Cerebellar nuclear complex (tissue), 1 donor: ENCODE measurements at regions not wholly inside any gene's neighbourhood (a gene's known extent, or its start where the extent isn't known, plus 50 kb on each side); places are given as distances from the start of the nearest gene placed in this dataset.
"Not testable (repeated sequence)": the region's sequence is repeated elsewhere in the genome, so short reads cannot be mapped to it uniquely, and the experiment has no call there.

ENCODE experiments used
- DNase-seq, 2 experiments: peaks; one replicate each; lab custom pipeline; 2025; lab: John Stamatoyannopoulos, UW

DNA sequence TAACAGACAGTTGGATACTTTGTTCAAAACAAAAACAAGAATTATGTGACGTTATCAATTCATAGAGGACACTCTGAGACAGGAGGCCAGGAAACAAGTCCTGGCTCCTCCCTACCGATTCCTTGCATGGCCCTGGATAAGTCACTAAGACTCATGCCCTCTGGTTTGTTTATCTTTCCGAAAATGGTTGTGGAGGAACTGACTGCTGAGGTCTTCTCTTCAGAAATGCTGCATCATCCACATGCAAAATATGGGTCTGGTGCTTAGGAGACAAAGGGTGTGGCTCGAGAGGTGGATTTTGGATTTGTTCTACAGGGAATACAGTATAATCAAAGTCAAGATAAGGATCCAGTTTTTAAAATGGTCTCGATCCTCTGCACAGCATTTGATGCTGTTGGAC, 130.9 kb downstream of the RELL1 start:
- DNase-seq, result no peak

DNA sequence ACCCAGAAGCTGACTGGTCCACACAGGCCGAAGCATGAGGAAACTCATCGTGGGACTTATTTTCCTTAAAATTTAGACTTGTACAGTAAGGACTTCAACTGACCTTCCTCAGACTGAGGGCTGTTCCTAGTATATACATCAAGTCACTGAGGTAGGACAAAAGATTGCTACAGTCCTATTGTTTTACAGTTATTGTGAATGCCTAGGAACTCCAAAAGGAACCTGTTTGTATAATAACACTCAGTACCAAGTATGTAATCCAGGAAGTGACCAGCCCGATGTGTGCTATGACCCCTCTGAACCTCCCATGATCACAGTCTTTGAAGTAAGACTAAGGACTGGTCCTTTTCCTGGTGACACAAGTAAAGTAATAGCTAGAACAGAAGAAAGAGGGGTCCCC, 136.3 kb downstream of the RELL1 start:
- DNase-seq, result not testable (repeated sequence)

DNA sequence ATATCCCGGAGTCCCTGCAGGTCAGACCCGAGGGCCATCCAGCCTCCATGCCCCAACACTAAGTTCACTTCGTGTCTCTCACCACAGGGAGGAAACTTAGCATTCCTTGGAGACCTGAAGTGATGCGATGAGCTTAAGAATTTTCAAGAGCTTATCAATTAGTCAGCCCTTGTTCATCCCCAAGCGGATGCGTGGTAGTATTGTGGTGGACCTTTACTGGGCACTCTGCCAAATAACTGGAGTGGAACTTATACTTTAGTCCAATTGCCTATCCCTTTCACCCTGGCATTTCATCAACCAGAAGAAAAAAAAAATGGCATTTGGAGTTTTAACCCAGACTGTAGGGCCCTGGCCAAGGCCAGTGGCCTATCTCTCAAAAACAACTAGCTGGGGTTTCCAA, 137.1 kb downstream of the RELL1 start:
- no peak for DNase-seq

GRCh38 chr4:37546586-37546985, 139.6 kb downstream of the RELL1 start:
- DNase-seq, result no peak

GRCh38 chr4:37542706-37543105, 143.5 kb downstream of the RELL1 start:
- DNase-seq, result no peak

DNA sequence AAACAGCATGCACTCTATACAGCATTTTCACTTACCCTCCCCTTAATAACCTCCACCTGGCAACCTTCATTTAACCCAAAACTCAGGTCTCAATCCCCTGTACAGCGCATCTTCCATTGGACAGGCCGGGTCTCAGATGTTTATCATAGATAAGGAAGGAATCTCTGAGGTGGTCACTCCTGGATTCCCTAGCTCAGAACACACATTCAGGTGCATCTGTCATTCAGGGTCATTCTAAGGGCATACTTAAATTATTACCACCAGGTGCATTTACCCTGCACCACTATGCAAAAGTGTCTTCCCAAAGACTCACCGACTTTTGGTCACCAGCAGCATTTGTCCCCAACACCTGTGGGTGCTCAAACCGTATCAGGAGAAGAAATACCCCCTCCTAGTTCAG, 144.2 kb downstream of the RELL1 start:
- DNase-seq, result no peak

DNA sequence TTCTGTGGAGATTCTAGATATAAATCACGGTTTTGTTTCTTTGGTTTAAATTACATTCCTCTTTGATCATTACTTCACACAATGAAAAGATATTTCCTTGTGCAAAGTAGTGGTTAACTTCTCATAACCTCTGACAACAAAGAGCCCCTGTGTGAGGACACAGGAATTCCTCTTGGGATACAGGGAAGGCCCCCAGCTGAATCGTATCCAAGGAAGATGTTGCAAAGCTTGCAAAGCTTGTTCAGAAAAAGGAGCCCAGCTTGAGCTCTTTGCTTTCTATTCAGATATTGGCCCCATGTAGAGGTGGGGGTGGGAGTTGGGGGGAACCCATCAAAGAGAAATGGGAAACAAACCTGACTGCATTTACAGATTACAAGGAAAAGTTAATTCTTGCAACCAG, 145.7 kb downstream of the RELL1 start:
- no peak for DNase-seq

DNA sequence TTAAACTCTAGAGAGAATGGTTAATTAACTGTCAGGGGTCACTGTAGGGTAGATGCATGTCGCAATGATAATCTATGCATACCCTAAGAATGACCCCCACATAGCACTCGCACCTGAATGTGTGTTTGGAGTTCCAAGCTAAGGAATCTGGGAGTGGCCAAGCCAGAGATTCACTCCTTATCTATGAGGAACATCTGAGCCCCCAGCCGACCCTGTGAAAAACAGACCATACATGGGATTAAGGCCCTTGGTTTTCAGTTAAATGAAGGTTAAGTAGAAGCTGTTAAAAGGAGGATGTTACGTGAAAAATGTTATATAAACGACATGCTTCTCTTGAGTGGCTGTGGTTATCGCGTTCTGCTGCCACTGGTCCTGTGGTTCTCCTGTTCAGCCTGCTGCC, 147.2 kb downstream of the RELL1 start:
- no peak for DNase-seq

- DNase-seq, result no peak
Observed at GRCh38 chr4:37537484-37537883, 148.7 kb downstream of the RELL1 start.

DNA sequence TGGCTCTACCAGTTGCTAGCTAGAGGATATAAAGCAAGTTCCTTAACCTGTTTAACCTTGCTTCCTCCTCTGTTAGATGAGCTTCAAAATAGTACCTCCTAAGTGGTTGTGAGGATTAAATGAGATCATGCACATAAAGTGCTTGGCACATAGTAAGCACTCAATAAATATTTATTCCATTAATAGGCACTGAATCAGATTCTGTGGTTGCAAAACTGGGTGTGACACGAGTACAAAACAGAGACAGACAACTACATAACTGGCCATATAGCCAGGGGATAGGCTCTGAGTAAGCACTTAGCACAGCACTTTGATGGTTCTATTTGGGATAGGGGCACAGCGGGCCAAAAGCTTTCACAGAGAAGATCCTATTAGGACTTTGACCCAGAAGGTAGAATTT, 150.3 kb downstream of the RELL1 start:
- DNase-seq, result no peak

DNA sequence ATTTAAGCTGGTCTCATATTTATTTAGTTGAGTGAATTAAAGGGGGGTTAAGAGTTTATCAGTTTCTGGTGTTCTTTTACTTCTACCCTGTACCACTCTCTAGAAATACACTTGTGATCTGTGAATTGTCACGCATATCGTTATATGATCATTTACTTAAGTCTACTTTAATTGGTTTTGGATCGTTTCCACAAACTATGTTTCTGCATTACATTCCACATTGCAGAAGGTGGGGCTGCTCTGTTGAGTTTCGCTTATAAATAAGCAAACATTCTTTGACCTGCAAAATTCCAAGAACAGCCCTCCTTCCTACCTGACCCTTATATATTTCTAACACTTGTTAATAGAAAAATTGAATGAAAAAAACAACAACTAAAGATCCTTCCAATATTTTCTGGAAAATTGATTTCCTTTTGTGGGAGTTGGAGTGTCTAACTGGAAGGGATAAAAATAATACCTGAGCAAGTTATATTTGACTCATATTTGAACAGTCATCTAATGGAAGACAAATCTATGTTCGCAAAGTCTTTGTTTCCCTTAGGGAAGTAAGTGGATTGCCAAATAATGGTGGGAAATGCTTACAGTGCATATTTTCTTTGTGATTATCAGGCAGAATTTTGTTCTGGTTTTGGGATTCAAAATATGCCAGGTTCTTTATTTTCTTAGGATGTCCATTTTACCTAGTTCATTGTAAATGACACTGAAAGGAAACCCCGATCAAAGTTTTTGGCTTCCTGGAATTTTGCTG, 152.7 kb downstream of the RELL1 start:
- DNase-seq, result no peak

DNA sequence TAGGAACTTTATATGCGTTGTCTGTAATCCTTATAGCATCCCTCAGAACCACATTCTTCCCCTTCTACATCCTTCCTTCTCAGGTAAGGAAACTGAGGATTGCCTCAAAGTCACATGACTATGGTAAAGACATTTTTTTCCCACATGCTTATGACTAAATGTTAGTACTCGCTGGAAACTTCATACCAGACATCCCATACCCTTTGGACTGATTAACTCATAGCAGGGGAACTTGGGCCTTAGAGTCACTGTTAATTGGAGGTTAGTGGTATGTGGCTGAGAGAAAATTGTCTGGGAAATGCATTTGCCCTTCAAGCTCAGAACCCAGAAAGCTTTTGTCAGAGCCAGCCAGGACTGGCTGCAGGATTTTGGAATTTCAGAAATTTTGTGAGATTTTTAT, 155.0 kb downstream of the RELL1 start:
- no peak for DNase-seq

GRCh38 chr4:37530451-37530850, 155.7 kb downstream of the RELL1 start:
- no peak for DNase-seq

DNA sequence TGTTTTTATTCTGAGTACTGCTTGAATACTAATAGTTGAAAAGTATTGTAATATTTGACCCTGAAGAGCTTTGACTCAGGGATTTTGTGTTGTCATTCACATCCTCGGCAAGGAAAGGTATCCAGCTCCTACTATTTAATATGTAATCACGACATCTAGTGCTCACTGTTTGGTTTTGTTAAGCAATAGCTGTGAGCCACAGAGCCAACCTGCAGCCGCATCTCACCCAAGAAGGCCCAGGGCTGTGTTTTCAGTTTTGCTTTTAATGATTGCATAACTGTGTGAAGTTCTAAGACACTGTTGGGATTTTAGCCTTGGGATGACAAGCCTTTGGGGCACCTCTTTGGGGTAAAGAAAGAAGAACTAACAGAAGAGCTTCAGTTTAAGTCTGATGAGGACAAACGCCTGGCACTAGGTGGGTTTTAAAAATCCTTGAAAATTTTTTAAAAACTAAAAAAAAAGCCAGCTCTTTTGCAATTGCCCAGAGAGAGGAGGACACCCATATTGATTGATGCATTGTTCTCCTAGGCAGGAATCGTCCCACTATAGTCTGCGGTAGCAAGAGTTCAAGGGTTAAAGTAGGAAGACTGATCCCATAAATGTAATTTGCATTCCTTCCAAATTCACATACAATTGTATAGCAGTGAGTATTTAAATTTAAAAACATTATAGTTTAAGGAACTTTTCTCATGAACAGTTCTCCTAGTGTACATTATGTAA, 157.8 kb downstream of the RELL1 start:
- DNase-seq, result no peak

DNA sequence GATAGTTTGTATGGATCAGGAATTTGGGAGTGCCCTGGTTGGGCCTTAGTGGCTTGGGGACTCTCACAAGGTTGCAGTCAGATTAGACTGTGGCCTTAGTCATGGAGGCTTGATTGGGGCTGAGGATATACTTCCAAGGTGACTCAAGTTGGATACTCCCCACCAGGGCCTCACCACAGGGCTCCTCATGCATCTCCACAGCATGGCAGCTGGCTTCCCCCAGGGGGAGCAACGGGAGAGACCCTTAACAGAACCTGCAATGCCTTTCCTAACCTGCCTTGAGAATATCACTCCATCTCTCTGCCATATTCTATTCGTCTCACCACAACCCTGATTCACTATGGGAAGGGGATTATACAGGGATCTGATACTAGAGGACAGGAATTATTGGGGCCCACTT, 161.9 kb downstream of the RELL1 start:
- DNase-seq, result no peak

- no peak for DNase-seq
Observed at GRCh38 chr4:37522996-37523395, 163.2 kb downstream of the RELL1 start.

DNA sequence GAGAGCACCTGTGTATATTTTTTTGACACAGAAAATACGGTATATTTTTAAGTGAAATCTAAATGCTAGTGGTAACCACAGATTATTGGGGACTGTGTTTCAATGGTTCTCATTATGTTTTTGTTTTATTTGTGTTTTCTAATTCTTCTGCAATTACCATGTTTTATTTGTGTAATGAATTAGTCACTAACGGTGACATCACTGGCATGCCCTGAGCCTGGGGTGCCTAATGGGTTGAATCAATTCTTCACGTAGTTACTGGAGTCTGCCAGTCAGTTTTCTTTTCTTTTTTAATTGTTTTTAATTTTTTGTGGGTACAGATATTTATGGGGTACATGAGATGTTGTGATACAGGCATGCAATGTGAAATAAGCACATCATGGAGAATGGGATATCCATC, 168.8 kb downstream of the RELL1 start:
- DNase-seq, result no peak

DNA sequence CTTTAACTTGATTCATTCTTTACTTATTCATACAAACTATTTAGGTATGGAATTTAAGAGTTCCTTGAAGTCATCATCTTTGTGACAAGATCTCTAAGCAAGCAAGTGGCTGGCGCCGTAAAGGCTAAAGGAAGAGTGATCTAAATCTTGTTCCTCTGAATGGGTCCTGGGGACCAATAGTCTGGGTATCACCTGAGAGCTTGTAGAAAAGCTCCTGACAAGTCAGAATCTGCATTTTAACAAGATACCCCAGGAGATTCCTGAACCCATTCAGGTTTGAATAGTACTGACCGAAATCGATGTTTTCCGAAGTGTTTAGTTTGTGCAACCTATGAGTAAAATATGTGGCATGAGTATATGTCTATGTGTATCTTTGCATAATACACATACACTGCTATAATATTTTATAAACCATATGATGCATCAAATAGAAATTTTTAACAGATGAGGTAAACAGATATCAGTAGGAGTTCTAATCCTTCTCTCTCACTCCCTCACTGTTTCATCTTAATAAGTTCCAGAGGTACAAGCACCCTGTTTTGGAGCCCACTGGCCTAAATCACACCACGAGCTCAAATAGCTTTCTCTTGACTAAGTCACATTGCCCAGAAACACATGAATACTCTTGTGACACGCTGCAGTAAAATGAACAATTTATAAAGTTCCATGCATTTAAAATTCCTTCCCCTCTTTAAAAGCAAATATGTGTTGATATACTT, 170.0 kb downstream of the RELL1 start:
- no peak for DNase-seq

GRCh38 chr4:37510626-37511025, 175.6 kb downstream of the RELL1 start:
- peak; percentile 3 to 39 for DNase-seq

DNA sequence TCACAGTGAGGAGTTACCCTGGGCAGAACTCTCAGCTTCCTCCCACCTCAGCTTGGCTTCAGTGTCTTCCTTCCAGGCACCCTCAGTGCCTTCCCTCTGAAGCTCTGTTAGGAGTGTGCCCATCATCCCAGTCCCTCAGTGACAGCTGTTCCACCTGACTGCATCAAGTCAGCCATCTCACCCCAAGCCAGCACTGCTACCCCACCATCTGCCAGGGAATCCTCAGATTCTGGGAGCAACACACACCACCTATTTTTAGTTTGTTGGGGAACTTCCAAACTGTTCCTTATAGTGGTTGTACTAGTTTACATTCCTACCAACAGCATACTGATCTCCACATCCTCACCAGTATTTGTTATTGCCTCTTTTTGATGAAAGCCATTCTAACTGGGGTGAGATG, 182.9 kb downstream of the RELL1 start:
- DNase-seq, result peak in 1 of 2 experiments; percentile 26

DNA sequence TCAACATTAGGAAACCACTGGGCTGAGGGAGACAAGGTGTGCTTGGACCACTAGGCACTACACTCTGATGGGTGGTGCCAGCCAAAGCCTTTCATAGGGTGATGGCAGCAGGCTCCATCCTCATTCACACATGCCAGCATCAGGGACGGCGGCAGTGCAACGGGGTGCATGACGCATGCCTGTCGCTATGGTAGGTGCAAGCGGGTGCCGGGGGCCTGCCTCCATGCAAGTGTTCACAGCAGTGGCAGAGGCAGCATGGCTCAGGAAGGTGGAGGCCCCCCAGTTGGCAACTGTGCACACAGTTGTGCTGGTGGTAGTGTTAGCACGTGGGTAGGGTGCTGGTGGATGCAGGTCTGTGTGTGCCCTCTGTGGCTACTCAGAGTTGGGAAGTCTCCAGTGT, 184.1 kb downstream of the RELL1 start:
- no peak for DNase-seq
